Endothelial cell of umbilical vein (primary cell): ENCODE measurements at regions not wholly inside any gene's neighbourhood (a gene's known extent, or its start where the extent isn't known, plus 50 kb on each side); places are given as distances from the start of the nearest gene placed in this dataset.

Experiments used
- JUN ChIP-seq: IDR thresholded peaks from 2 replicates; pipeline ENCODE4 v1.6.1; 2011; ENCODE audit warnings: borderline replicate concordance, low read depth; ENCODE audit not compliant: insufficient read length, insufficient read depth
- POLR2A ChIP-seq: IDR thresholded peaks from 2 replicates; pipeline ENCODE4 v1.6.1; 2012; ENCODE audit warnings: low read depth, mild to moderate bottlenecking, control low read depth, low read length
- POLR2AphosphoS5 ChIP-seq: IDR thresholded peaks from 2 replicates; pipeline ENCODE4 v1.6.1; 2012; ENCODE audit warnings: low read depth, mild to moderate bottlenecking, control low read depth, low read length, moderate library complexity; ENCODE audit not compliant: insufficient read depth
- TF ChIP-seq, protein P1 (sequence below), 2 donors: IDR thresholded peaks; 1 replicate in 1 of 2; 2 replicates in 1 of 2; pipeline ENCODE4 v1.5.1; 2011; ENCODE audit warnings: low read length in 2 of 2, mild to moderate bottlenecking in 2 of 2, moderate library complexity in 2 of 2, control low read depth in 1 of 2, inconsistent platforms in 1 of 2, low read depth in 1 of 2; ENCODE audit not compliant: insufficient read depth in 1 of 2; ENCODE audit errors: extremely low read depth in 1 of 2

DNA sequence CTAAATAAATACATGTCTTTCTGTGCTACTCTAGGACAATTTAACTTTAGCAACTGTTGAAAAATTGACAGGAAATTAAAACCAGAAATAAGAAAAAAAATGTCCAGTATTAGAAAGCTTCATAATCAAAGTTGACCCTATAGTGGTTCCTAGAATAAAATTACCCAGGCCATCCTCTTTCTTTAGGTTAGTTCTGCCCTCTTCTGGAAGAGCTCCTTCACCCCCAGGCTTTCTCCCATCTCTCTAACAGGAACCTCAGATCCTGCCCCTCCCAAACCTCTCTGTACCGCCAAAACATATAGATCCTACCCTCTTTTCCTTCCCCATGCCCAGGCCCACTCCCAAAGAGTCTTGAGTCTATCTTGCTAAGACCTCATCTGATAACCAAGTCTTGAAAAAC, 159.4 kb upstream of the CDK1 start:
- no peak for TF ChIP-seq POLR2A
- TF ChIP-seq, protein P1, sequence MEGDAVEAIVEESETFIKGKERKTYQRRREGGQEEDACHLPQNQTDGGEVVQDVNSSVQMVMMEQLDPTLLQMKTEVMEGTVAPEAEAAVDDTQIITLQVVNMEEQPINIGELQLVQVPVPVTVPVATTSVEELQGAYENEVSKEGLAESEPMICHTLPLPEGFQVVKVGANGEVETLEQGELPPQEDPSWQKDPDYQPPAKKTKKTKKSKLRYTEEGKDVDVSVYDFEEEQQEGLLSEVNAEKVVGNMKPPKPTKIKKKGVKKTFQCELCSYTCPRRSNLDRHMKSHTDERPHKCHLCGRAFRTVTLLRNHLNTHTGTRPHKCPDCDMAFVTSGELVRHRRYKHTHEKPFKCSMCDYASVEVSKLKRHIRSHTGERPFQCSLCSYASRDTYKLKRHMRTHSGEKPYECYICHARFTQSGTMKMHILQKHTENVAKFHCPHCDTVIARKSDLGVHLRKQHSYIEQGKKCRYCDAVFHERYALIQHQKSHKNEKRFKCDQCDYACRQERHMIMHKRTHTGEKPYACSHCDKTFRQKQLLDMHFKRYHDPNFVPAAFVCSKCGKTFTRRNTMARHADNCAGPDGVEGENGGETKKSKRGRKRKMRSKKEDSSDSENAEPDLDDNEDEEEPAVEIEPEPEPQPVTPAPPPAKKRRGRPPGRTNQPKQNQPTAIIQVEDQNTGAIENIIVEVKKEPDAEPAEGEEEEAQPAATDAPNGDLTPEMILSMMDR (IDR thresholded peaks at IDR 0.05; ENCODE audit: extremely low read depth in 1 of 2, insufficient read depth in 1 of 2, low read depth in 1 of 2, low read length in 2 of 2), result no peak
- no peak for TF ChIP-seq JUN
- no peak for TF ChIP-seq POLR2AphosphoS5
